ENCODE measurements at regions not wholly inside any gene's neighbourhood (a gene's known extent, or its start where the extent isn't known, plus 50 kb on each side); places are given as distances from the start of the nearest gene placed in this dataset.

- no peak for TF ChIP-seq CTCF (IDR thresholded peaks at IDR 0.05)
- TF ChIP-seq POLR2A (IDR thresholded peaks at IDR 0.05): no peak
Observed at GRCh38 chr9:129258124-129258822, 80.2 kb upstream of the IER5L start.
